ENCODE measurements at regions not wholly inside any gene's neighbourhood (a gene's known extent, or its start where the extent isn't known, plus 50 kb on each side); places are given as distances from the start of the nearest gene placed in this dataset.

DNA sequence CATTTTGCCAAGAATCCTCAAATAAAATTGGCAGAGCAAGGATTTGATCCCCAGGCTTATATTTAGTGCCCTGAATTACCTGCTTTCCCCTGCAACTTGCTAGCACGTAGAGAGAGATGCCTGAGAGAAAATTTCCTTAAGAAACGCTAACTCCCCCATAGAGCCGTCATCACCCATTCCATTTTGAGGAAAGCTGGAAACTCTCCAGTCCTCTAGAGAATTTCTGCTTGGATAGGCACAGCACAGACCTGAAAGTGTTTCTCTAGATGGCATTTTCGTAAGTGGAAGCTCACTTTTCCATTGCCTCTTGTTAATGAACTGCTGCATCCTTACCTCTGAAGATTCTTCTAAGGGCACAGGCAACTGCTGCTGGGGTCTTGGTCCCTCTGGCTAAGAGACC, 277.8 kb upstream of the SIX2 start:
- TF ChIP-seq CTCF (IDR thresholded peaks at IDR 0.05) (no peak), POLR2A (IDR thresholded peaks at IDR 0.05; ENCODE audit: low read depth) (no peak), EP300 (IDR thresholded peaks at IDR 0.05) (no peak), POLR2AphosphoS5 (IDR thresholded peaks at IDR 0.05) (no peak)

All from esophagus muscularis mucosa (tissue), 4 donors.